IMR-90 (cell line): ENCODE measurements at regions not wholly inside any gene's neighbourhood (a gene's known extent, or its start where the extent isn't known, plus 50 kb on each side); places are given as distances from the start of the nearest gene placed in this dataset.

ENCODE experiments used
- ATAC-seq: fragments of 200-7000 bp; cut with Tn5 transposase; 2 replicates; pipeline ENCODE4 v1.9.1; 2020; ENCODE audit warnings: low read depth, mild to moderate bottlenecking, moderate library complexity
- BruUV-seq: library from RNA; stranded (reverse); fragments of 400-500 nt; replicated peaks from 2 replicates; lab custom pipeline; 2021; lab: Mats Ljungman, UMichigan
- CTCF ChIA-PET: fragments of 300-600 bp; formaldehyde crosslinking; extraction: SDS; loops from one replicate; lab custom pipeline; 2021; ENCODE audit warnings: antibody characterized with exemption; lab: Yijun Ruan, JAX
- POLR2A ChIA-PET: fragments of 300-600 bp; sonication (Branson Sonifier 250); formaldehyde crosslinking; loops from one replicate; lab custom pipeline; 2022; ENCODE audit warnings: antibody characterized with exemption; ENCODE audit not compliant: unreplicated experiment; lab: Charles Lee
- DNase-seq: peaks from one replicate; pipeline ENCODE4 v3.0.0; 2013
- H2AFZ ChIP-seq: replicated peaks from 2 replicates; pipeline ENCODE3; 2013; ENCODE audit warnings: low read length, mild to moderate bottlenecking; ENCODE audit not compliant: poor library complexity
- H2AK5ac ChIP-seq: 2 replicates; pipeline ENCODE4 v1.6.1; 2013; ENCODE audit warnings: low read depth, low read length, inconsistent platforms
- H2AK9ac ChIP-seq: replicated peaks from 2 replicates; pipeline ENCODE3; 2013; ENCODE audit warnings: mild to moderate bottlenecking, low read depth, low read length, moderate library complexity; ENCODE audit not compliant: poor library complexity
- H2BK120ac ChIP-seq: 2 replicates; pipeline ENCODE4 v1.6.1; 2013; ENCODE audit warnings: low read depth, low read length, inconsistent platforms
- H2BK15ac ChIP-seq: 3 replicates; pipeline ENCODE4 v1.6.1; 2013; ENCODE audit warnings: low read depth, low read length, inconsistent platforms
- H2BK20ac ChIP-seq: 2 replicates; pipeline ENCODE4 v1.6.1; 2013; ENCODE audit warnings: low read depth, mild to moderate bottlenecking, inconsistent platforms, low read length, moderate library complexity
- H2BK5ac ChIP-seq: 2 replicates; pipeline ENCODE4 v1.6.1; 2013; ENCODE audit warnings: mild to moderate bottlenecking, low read depth, low read length, inconsistent platforms; ENCODE audit not compliant: poor library complexity, severe bottlenecking
- H3K14ac ChIP-seq: replicated peaks from 2 replicates; pipeline ENCODE4 v1.6.1; 2013; ENCODE audit warnings: low read depth, low read length, inconsistent platforms
- H3K18ac ChIP-seq: 2 replicates; pipeline ENCODE4 v1.6.1; 2013; ENCODE audit warnings: low read depth, low read length, control low read depth
- H3K23ac ChIP-seq: 2 replicates; pipeline ENCODE4 v1.6.1; 2013; ENCODE audit warnings: low read depth, low read length, inconsistent platforms
- H3K27ac ChIP-seq: 2 replicates; pipeline ENCODE4 v1.5.1; 2013; ENCODE audit warnings: mild to moderate bottlenecking, control low read depth, low read length; ENCODE audit not compliant: insufficient read depth
- H3K27me3 ChIP-seq: 2 replicates; pipeline ENCODE4 v1.6.1; 2013; ENCODE audit warnings: low read length; ENCODE audit not compliant: control insufficient read depth, insufficient read depth
- H3K36me3 ChIP-seq: 2 replicates; pipeline ENCODE4 v1.6.1; 2013; ENCODE audit warnings: low read length, mixed read lengths; ENCODE audit not compliant: control insufficient read depth, insufficient read depth
- H3K4ac ChIP-seq: 2 replicates; pipeline ENCODE4 v1.6.1; 2013; ENCODE audit warnings: low read depth, low read length, inconsistent platforms
- H3K4me1 ChIP-seq: 2 replicates; pipeline ENCODE4 v1.6.1; 2013; ENCODE audit warnings: low read length, mixed read lengths; ENCODE audit not compliant: control insufficient read depth, insufficient read depth
- H3K4me2 ChIP-seq: 2 replicates; pipeline ENCODE4 v1.6.1; 2013; ENCODE audit warnings: low read depth, mild to moderate bottlenecking, control low read depth, low read length, moderate library complexity
- H3K4me3 ChIP-seq: 2 replicates; pipeline ENCODE4 v1.5.1; 2013; ENCODE audit warnings: low read depth, mild to moderate bottlenecking, control low read depth, low read length, moderate library complexity; ENCODE audit not compliant: insufficient read depth
- H3K56ac ChIP-seq: 2 replicates; pipeline ENCODE4 v1.6.1; 2013; ENCODE audit warnings: low read length, inconsistent platforms; ENCODE audit not compliant: insufficient read depth; ENCODE audit errors: extremely low read depth
- H3K79me1 ChIP-seq, 2 experiments: 2 replicates each; pipeline ENCODE4 v1.6.1; 2013; ENCODE audit warnings: low read length in 2 of 2, inconsistent platforms in 1 of 2, low read depth in 1 of 2
- H3K9ac ChIP-seq: 2 replicates; pipeline ENCODE4 v1.6.1; 2013; ENCODE audit warnings: low read depth, low read length, control low read depth
- H3K9me1 ChIP-seq: 2 replicates; pipeline ENCODE4 v1.6.1; 2013; ENCODE audit warnings: low read length, inconsistent platforms; ENCODE audit not compliant: insufficient read depth
- H3K9me3 ChIP-seq: 2 replicates; pipeline ENCODE4 v1.6.1; 2013; ENCODE audit warnings: low read length; ENCODE audit not compliant: control insufficient read depth, insufficient read depth
- H4K20me1 ChIP-seq: 2 replicates; pipeline ENCODE4 v1.6.1; 2013; ENCODE audit warnings: low read length, inconsistent platforms; ENCODE audit not compliant: insufficient read depth
- H4K5ac ChIP-seq: 2 replicates; pipeline ENCODE4 v1.6.1; 2013; ENCODE audit warnings: mild to moderate bottlenecking, low read depth, low read length, control low read depth
- H4K8ac ChIP-seq, 2 experiments: 2 replicates each; pipeline ENCODE4 v1.6.1; 2013; ENCODE audit warnings: low read depth in 2 of 2, low read length in 2 of 2, control low read depth in 1 of 2, inconsistent platforms in 1 of 2
- H4K91ac ChIP-seq: 2 replicates; pipeline ENCODE4 v1.6.1; 2013; ENCODE audit warnings: low read depth, low read length, inconsistent platforms; ENCODE audit not compliant: insufficient read depth
- NFE2L2 ChIP-seq: fragments of 150-350 bp; IDR thresholded peaks from 2 replicates; pipeline ENCODE4 v1.6.1; 2016; ENCODE audit warnings: low read depth, mild to moderate bottlenecking, low read length
- SMC3 ChIP-seq: fragments of 150-350 bp; IDR thresholded peaks from 2 replicates; pipeline ENCODE4 v1.6.1; 2016; ENCODE audit warnings: low read depth, mild to moderate bottlenecking, antibody characterized with exemption, low read length, moderate library complexity
- WGBS, 2 experiments: methylation state at CpG; one replicate each; pipeline versions ENCODE4 v1.1.5 to v1.1.7; 2013; ENCODE audit warnings: missing lambda C conversion rate in 2 of 2; ENCODE audit not compliant: insufficient read length in 1 of 2; ENCODE audit errors: extremely low coverage in 2 of 2; 5-methylcytosine and 5-hydroxymethylcytosine counted together
- dilution Hi-C: fragments of 300-500 bp; cut with HindIII; formaldehyde crosslinking; loops from one replicate; pipeline ENCODE4 v1.14.3; 2018; ENCODE audit warnings: low sequenced_read_pairs; ENCODE audit not compliant: unreplicated experiment
- in situ Hi-C: fragments of 300-500 bp; cut with MboI; formaldehyde crosslinking; loops from 3 replicates; pipeline ENCODE4 v1.14.3; 2019; ENCODE audit warnings: low sequenced_read_pairs, inconsistent platforms, mixed read lengths
- intact Hi-C: fragments of 100-400 bp; cut with micrococcal nuclease; formaldehyde crosslinking; loops from 2 replicates; pipeline ENCODE4 v1.10.0; 2022
- TF ChIP-seq, protein P1 (sequence below): conservative IDR thresholded peaks from 2 replicates; pipeline ENCODE4 v1.5.1; 2012; ENCODE audit warnings: mild to moderate bottlenecking, low read depth, low read length, improper control_type of control experiment

GRCh38 chr6:112799889-112800288 lies 452.8 kb downstream of the RFPL4B start:
- in situ Hi-C loops (no loop called here), dilution Hi-C loops (no loop called here), intact Hi-C loops (no loop called here)
- no peak overlapping the region for H3K27ac ChIP-seq
- no peak overlapping the region for H3K4me2 ChIP-seq
- DNase-seq (no peak), ATAC-seq (no peak)
- H4K5ac ChIP-seq, result peak overlapping the region; percentile 78; the same call in 1 of the 2 replicates
- H3K4me3 ChIP-seq, result no peak overlapping the region
- no peaks in the 10 kb centered on the region for H3K79me1 ChIP-seq
- H2AFZ ChIP-seq, result no peak overlapping the region
- POLR2A ChIA-PET, result no interaction called here
- H3K9me3 ChIP-seq, result no peaks in the 10 kb centered on the region
- H3K18ac ChIP-seq, result no peak overlapping the region; the same call in 1 of the 2 replicates
- H2BK120ac ChIP-seq, result peak overlapping the region; percentile 55; the same call in 1 of the 2 replicates
- no peak overlapping the region for H2AK9ac ChIP-seq
- no CpG with 5 or more reads among the region's 1 CpG for WGBS, 2 experiments
- TF ChIP-seq SMC3 (no peak), NFE2L2 (no peak)
- TF ChIP-seq, protein P1, sequence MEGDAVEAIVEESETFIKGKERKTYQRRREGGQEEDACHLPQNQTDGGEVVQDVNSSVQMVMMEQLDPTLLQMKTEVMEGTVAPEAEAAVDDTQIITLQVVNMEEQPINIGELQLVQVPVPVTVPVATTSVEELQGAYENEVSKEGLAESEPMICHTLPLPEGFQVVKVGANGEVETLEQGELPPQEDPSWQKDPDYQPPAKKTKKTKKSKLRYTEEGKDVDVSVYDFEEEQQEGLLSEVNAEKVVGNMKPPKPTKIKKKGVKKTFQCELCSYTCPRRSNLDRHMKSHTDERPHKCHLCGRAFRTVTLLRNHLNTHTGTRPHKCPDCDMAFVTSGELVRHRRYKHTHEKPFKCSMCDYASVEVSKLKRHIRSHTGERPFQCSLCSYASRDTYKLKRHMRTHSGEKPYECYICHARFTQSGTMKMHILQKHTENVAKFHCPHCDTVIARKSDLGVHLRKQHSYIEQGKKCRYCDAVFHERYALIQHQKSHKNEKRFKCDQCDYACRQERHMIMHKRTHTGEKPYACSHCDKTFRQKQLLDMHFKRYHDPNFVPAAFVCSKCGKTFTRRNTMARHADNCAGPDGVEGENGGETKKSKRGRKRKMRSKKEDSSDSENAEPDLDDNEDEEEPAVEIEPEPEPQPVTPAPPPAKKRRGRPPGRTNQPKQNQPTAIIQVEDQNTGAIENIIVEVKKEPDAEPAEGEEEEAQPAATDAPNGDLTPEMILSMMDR, result no peak
- H3K56ac ChIP-seq, result no peak overlapping the region
- no peak overlapping the region for H2BK15ac ChIP-seq
- no TSS peak for BruUV-seq
- H3K4me1 ChIP-seq, result peaks cover 3% of the 10 kb centered on the region
- no peak overlapping the region for H2AK5ac ChIP-seq
- H3K9me1 ChIP-seq, result peaks cover 3% of the 10 kb centered on the region; the same call in 1 of the 2 replicates
- H2BK5ac ChIP-seq, result peak overlapping the region; percentile 100
- no peaks in the 10 kb centered on the region for H3K36me3 ChIP-seq
- H4K20me1 ChIP-seq, result no peaks in the 10 kb centered on the region
- no peak overlapping the region for H3K23ac ChIP-seq
- H3K9ac ChIP-seq, result no peak overlapping the region
- no peak overlapping the region; the same call in 1 of the 2 replicates for H3K4ac ChIP-seq
- H3K27me3 ChIP-seq, result no peaks in the 10 kb centered on the region
- no peak overlapping the region for H4K91ac ChIP-seq
- no peak overlapping the region; the same call in 1 of the 2 replicates for H2BK20ac ChIP-seq
- H4K8ac ChIP-seq, result peak overlapping the region in 1 of 2 experiments; percentile 28; a peak in 1 of 4 replicates
- H3K14ac ChIP-seq, result no peak overlapping the region
- CTCF ChIA-PET, result no interaction called here
